ENCODE measurements at regions not wholly inside any gene's neighbourhood (a gene's known extent, or its start where the extent isn't known, plus 50 kb on each side); places are given as distances from the start of the nearest gene placed in this dataset.

GRCh38 chr2:150640039-150640438, 152.6 kb upstream of the RND3 start:
- DNase-seq = no peak

DNA sequence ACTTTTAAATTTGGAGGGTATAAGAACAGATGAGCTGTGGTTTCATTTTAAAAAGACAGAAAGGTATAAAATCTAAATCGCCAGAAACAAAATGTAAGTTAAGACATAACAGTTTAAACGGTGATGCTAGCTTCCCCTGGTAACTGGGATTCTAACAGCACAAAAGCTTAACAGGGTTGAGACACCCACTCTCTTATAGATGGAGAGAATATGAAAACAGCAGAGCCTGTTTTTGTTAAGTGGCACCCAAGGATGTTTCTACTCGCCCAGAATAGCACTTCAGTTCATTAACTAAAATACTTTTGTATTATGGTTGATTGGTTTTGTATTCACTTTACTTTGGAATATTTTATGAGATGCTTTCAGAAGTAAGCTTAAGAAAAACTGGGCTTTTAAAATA, 151.9 kb upstream of the RND3 start:
- no peak for DNase-seq

DNA sequence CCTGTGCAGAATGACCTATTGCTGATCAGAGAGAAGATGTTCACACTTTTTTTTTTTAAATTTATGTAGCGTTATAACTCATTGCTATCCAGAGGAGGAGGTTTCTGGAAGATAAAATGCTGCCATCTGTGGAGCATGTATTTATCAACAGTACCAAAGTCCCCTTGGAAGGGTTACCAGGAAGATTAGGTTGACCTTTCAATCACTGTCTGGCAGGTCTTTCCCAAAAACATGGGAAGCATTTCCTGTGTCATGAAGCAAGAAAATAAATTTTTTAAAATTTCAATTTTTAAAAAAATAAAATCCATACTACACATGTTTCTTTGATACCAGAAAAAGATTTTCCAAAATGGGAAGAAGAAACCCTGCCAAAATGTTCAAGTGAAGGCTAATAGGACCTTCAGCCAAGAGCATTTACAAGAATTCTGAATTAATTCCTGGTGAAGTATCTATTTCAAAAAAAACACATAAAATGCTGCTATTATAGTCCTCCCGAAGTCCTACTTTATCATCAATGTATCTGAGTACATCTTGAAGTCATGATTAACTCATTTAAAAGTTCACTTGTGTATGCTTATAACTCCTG, 143.9 kb upstream of the RND3 start:
- DNase-seq = no peak

- DNase-seq = peak; percentile 66
These were observed 143.2 kb upstream of the RND3 start for GRCh38 chr2:150630587-150631235.

- no peak for DNase-seq
These were observed 140.1 kb upstream of the RND3 start for GRCh38 chr2:150627526-150627925.

- no peak for DNase-seq
These were observed 139.5 kb upstream of the RND3 start for GRCh38 chr2:150626934-150627411.

- no peak for DNase-seq
These were observed 138.3 kb upstream of the RND3 start for GRCh38 chr2:150625741-150626140.

- DNase-seq = no peak
These were observed 137.8 kb upstream of the RND3 start for GRCh38 chr2:150625303-150625702.

DNA sequence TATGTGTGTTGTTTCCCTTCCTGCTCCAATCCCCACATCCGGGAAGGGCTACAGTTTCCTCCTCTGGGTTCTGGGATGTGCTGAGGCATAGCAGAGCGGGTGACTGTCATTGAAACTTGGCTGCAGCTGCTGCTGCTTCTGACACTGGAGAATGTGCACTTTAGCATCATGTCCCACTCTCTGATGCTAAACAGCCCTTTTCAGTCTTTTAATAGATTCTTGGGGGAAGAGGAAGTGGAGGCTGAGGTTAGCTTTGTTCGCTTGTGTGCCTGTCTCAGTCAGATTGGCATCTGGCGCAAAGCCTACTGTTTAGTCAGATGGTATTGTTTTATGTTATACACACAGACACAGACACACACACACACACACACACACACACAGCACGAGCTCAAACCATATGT, 136.5 kb upstream of the RND3 start:
- no peak for DNase-seq

- no peak for DNase-seq
These were observed 134.2 kb upstream of the RND3 start for GRCh38 chr2:150621526-150622213.

GRCh38 chr2:150620855-150621254, 133.4 kb upstream of the RND3 start:
- no peak for DNase-seq

DNA sequence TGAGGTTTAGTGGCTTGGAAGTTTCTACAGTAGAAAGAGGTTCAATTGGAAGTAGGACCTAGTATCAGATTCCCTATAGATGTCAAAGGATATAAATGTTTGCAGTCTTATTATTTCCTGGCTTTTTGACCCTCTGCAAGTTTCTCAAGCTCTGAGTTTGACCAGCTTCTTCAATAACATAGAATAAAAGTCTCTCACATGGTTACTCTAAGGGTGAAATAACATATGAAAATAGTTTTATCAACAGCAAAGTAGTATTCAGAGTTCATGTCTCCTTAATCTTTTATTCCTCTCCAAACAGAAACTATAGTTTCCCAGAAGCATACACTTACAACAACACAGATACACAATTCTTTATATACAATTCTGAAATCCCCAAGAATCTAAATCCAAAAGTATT, 132.9 kb upstream of the RND3 start:
- DNase-seq = no peak

GRCh38 chr2:150619607-150620330, 132.3 kb upstream of the RND3 start:
- no peak for DNase-seq

GRCh38 chr2:150618245-150618895, 130.9 kb upstream of the RND3 start:
- no peak for DNase-seq

GRCh38 chr2:150617351-150617978, 130.0 kb upstream of the RND3 start:
- DNase-seq = no peak

DNA sequence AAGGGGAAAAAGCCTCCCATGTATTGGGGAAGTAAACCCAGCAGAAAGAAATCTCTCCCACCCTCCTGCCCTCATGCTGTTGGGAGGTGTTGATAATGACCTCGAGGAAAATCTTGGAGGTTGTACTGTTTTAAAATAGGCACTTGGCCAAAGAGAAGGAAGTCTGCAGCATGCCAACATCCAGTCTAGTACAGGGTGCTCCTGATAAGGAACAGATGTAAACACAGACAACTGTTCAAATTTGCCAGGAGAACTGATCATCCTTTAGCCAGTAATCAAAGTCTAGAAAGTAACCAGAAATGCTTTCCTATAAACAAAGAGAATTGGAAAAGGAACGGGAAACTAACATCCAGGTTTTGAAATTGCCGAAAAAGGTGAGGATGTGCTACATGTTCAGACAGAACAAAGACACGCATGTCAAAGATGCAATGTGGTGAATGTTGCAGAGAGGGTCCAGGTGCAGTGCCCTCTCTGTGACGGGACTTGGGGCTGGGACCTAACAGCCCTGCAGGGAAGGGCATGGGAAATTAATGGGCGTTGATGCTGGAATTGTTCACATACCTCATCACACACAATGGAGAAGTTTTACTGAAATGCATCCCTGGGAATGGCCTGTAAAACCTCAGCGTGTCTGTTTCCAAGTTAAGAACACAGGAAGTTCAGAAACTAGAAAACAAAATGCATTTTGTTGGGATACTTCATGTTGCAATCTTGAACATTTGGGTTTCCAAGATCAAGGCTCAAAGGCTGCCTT, 125.7 kb upstream of the RND3 start:
- DNase-seq = no peak

DNA sequence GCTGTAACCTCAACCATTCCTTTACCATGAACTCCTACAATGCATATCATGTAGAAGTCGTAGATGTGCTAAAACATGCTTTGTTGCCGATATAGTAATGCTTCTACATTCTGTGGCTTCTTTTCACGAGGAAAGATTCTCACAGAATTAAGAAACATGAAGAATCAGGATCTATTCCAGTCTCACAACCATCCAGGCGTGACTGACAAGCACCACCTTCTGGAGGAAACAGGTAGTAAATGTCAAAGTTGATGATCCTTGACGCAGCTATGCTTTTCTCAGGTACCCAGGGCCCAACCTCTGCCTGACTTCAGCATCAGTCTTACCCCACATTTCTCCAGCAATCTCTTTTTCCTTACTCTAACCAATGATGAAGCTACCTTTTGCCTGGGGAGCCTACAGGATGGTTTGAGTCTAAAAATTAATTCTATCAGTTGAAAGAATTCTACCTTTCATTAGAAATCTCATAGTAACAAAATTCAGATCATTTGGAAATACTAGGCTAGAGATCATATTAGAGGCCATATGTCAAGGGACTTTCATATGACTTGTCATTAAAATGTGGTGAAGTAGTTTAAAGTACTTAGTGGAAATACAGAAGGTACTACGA, 123.3 kb upstream of the RND3 start:
- DNase-seq = no peak

DNA sequence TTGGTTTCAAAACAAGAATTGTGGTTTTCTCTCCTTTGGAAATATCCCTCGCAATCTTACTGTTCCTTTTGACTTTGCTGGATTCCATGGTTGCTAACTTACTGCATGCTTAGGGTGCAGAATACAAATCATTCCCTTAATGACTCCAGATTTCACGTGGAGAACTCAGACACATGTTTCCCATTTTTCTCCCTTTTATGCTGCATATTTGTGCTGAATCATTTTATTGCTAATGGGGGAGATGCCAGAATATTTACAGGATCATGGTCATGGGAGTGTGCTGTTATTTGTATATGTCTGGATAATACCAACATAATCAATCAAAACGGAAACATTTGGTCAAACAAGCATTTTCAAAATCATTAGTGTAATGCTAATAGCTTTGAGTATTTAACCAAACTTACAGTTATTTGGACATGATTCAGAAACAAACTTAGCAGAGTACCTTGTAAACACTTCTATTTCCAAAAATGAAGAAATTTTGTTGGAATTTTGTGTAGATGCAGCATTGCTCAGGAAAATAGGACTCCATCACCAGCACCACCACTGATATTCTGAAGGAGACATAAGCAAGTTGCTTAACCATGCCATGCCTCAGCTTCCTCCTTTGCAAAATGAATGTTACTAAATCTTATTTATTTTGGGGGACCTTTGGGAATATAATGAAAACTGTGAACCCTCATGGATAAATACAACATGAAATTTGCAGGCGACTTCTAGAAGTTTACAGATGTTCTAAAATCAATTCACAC, 122.5 kb upstream of the RND3 start:
- no peak for DNase-seq

DNA sequence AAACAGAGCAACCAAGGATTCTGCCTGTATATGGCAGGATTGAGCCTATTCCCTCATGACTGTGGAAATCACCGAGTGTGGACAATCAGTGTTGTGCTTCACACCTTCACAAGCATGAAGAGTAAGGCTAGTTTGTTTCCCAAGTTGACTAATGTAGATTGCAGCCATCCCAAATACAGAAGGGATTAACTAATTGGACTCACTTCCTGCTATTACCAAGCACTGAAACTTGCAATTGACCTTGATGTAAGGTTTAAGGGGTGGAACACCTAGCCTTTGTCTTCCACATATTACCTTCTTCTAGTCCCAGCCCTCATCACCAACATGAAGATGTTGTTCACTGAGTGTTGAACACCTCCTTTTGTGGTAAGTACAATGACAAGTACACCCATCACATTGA, 120.9 kb upstream of the RND3 start:
- DNase-seq = no peak

GRCh38 chr2:150607390-150607811, 119.9 kb upstream of the RND3 start:
- DNase-seq = no peak
